GM19043 (cell line): ENCODE measurements at regions not wholly inside any gene's neighbourhood (a gene's known extent, or its start where the extent isn't known, plus 50 kb on each side); places are given as distances from the start of the nearest gene placed in this dataset.
"Not testable (repeated sequence)": the region's sequence is repeated elsewhere in the genome, so short reads cannot be mapped to it uniquely, and the experiment has no call there.

Experiments
- ATAC-seq: cut with Tn5 transposase; IDR thresholded peaks from one replicate; pipeline ENCODE4 v1.9.1; 2021; ENCODE audit warnings: low read depth; ENCODE audit not compliant: unreplicated experiment

DNA sequence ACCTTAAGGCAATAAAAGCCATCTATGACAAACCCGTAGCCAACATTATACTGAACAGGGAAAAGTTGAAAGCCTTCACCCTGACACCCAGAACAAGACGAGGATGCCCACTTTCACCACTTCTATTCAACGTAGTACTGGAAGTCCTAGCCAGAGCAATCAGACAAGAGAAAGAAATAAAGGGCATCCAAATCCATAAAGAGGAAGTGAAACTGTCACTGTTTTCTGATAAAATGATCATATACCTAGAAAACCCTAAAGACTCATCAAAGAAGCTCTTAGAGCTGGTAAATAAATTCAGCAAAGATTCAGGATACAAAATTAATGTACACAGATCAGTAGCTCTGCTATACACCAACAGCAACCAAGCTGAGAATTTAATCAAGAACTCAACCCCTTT lies 1561.9 kb upstream of the CELF4 start:
- ATAC-seq: not testable (repeated sequence)

GRCh38 chr18:39113790-39114189 lies 1548.2 kb upstream of the CELF4 start:
- no peak for ATAC-seq

DNA sequence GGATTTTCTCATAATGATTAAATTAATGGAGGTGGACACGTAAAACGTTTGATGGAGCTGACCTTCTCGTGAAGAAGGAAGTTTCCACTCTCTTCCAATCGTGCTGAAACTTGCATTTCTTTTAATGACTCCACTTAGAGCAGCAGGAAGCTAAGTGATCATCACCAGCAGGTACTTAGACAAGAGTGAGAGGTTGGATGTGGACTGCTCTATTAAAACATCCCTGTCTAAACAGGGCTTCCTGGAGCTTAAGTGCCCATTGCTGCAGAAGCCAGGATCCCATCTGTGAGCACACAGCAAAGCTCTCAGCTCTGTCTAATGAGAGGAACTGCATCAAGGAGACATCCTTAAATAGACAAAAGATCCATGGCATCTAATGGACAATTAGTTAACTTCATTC lies 1539.5 kb upstream of the CELF4 start:
- no peak for ATAC-seq

- ATAC-seq: no peak
Measured at GRCh38 chr18:39072970-39073369, 1507.4 kb upstream of the CELF4 start.

DNA sequence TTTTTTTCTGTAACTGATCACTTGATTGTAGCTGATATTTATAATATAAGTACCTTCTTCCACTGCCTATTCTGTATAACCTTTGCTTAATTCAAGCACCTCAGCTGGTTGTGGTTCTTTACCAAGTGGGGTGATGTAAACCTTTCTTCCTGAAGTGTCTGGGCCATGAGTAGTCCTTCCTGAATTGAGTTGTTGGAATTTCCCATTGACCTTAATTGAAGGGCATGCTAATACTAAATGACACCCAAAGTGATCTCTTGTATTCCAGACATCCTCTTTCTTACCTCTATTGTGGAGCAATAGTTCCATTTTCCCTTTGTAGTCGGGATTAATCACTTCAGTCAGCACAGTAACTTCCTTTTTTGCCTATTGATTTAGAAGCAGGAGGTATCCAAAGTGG lies 1496.8 kb upstream of the CELF4 start:
- ATAC-seq: no peak

DNA sequence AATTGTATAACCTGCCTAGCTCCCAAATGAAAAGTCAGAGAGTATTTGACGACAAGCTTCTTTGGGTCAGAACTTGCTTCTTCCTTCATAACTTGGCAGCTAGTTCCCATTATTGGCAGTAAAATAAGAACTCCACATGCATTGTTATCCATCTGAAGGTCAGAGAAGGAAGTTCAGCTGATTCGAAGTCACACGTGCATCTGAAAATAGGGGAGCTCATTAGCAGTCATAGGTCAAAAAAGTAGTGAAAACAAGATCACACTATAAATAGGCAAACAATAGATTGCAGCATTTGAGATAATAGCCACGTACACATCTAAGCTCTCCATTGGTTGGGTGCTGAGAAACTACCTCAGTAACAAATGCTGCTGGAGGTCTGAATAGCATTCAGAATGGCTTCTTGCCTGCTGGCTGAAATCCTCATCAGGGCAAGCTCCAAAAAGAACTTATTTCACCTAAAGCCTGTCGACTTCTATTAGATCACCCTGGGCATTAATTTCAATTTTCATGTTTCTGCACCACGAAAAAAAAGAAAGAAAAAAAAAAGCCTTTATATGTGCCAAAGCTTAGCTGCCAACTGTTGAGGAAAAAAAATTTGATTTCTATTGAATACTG lies 1492.9 kb upstream of the CELF4 start:
- ATAC-seq: no peak

GRCh38 chr18:39057423-39058064 lies 1491.9 kb upstream of the CELF4 start:
- ATAC-seq: no peak

GRCh38 chr18:39053571-39053970 lies 1488.0 kb upstream of the CELF4 start:
- no peak for ATAC-seq

DNA sequence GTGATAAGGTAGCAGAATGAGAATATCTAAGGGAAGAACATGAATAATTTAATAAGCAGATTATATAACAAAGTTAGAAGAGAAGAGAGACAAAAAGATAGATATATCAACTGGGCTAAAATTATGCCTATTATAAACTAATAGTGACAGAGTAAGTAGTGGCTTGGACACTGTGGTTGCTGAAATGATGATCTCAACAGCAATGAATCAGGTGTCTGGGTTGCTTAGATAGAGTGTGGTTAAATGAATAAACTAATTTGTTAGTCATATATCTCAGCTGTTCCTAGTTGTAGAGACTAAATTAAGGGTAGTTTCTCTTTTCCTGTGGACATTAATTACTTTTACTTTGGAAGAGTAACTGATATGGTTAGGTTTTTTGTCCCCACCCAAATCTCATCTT lies 1485.4 kb upstream of the CELF4 start:
- ATAC-seq: no peak

DNA sequence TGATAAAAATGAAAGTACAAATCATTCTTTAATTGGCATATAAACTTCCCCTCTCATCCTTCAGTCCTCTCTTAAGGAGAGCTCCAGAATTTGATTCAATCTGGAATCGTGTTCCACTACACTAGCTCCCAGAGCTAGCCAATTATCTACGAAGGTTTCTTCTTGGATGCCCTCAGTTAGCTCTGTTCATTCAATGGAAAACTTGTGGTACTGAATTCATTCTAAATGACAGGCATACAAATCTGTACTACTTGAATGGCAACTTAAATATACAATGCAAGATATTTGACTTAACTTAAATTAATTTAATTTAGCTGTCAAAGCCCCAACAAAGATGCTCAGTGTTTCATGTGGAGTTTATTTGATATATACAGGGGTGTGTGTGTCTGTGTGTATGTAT lies 1474.2 kb upstream of the CELF4 start:
- no peak for ATAC-seq

- no peak for ATAC-seq
Measured at GRCh38 chr18:39037925-39038324, 1472.3 kb upstream of the CELF4 start.

GRCh38 chr18:39033312-39033711 lies 1467.7 kb upstream of the CELF4 start:
- no peak for ATAC-seq

DNA sequence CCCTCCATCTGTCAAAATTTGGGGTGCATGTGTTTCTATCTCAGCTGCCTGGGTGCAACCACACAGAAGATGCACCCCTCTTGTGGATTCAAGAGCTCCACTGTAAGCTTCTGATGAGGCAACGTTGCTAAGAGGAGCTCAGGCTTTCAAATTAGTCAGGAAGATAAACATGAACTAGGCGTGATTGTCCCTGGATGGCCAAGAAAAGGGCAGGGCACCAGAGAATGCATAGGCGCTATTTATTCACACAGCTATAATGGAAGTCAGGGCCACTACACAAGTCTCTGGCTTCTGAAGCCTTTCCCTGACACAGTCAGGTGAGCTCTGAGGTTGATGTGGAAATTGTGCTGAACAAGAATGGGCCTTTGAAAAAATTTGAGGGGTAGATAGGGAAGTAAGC lies 1466.0 kb upstream of the CELF4 start:
- no peak for ATAC-seq

DNA sequence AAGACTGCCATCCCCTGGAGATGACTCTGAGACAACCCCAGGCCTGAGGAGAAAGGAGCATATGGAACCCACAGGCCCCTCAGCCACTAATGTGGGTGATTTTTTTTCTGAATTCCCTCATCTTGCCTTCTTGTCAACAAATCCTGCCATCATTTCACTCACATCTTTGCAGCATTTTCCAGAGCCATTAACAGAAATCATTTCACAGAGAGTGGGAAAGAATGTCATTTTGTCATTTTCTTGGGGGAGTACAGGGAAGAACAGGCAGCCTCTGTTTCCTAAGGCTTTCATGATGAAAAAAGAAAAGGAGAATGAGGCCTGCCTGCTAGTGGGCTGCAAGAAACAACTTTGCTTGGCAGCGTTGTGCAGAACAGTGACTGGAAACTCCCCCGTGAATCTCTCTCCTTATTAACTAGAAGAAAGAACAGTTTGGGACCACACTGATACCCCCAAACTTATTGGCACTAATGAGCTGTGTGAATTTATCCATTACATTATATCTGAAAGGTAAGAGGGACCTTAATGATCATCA lies 1464.6 kb upstream of the CELF4 start:
- ATAC-seq: no peak

- no peak for ATAC-seq
Measured at GRCh38 chr18:39025531-39025930, 1459.9 kb upstream of the CELF4 start.

GRCh38 chr18:39019989-39020388 lies 1454.4 kb upstream of the CELF4 start:
- ATAC-seq: no peak

GRCh38 chr18:39007031-39007902 lies 1441.7 kb upstream of the CELF4 start:
- ATAC-seq: no peak

DNA sequence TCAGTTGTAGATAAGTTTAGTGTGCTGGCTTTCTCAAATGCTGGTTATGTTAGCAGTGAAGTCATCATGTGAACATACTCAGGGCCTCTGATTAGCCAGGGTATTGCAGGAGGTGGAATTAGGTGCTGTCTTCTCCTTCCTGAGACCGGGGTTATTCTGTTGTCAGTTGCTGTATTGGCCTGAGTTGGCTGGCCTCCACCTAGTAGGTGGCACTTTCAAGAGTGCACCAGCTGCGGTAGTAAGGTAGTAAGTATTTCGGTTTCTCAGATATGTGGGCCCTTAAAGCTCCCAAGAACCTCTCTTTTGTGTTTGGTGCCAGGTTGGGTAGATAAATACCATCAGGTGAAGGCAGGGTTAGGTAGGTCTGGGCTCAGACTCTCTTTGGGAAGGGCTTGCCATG lies 1430.5 kb upstream of the CELF4 start:
- no peak for ATAC-seq

GRCh38 chr18:38993342-38993741 lies 1427.7 kb upstream of the CELF4 start:
- no peak for ATAC-seq

DNA sequence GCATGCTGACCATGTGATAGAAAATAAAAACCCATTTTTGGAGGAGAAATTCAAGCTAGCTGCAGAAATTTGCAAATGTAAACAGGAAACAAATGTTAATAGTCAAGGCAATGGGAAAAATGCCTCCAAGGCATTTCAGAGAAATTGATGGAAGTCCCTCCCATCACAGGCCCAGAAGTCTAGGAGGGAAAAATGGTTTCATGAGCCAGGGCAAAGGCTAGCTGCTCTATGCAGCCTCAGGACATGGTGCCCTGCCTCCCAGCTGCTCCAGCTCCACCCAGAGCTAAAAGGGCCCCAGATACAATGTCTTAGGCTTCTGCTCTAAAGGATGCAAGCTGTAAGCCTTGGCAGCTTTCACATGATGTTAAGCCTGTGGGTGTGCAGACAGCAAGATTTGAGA lies 1419.4 kb upstream of the CELF4 start:
- ATAC-seq: no peak

DNA sequence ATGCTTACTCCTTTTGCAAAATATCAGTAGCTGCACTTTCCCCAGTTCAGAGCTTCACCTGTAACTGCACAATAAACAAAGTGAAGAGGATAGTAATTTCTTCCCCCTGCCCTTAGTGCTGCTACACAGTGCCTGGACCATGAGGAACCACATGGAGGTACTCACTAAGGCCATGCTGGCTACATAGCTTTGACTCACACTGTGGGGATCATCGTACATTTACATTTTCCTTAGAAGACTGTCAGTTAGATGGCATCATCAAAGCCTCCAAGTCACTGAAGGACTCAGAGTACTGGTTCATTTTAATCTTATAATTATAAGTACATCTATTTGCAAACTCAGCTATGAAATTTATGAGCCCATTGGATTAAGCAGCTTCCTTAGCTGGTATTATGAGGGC lies 1416.5 kb upstream of the CELF4 start:
- ATAC-seq: no peak
